Endothelial cell of umbilical vein (primary cell): ENCODE measurements at regions not wholly inside any gene's neighbourhood (a gene's known extent, or its start where the extent isn't known, plus 50 kb on each side); places are given as distances from the start of the nearest gene placed in this dataset.

Source experiments
- BruUV-seq: library from RNA; stranded (reverse); fragments of 400-500 nt; replicated peaks from 2 replicates; lab custom pipeline; 2021; lab: Mats Ljungman, UMichigan
- CTCF ChIA-PET: fragments of 300-600, 350-600 bp; sonication (Branson Sonifier 250); formaldehyde crosslinking; loops from one replicate; lab custom pipeline; 2021; ENCODE audit warnings: antibody characterized with exemption, inconsistent platforms; lab: Charles Lee
- POLR2A ChIA-PET: fragments of 300-600, 350-600 bp; sonication (Branson Sonifier 250); formaldehyde crosslinking; loops from one replicate; lab custom pipeline; 2021; ENCODE audit warnings: antibody characterized with exemption, inconsistent platforms; lab: Charles Lee
- DNase-seq: peaks from one replicate; pipeline ENCODE4 v3.0.0-alpha.2; 2011; ENCODE audit warnings: low read depth, low spot score
- FAIRE-seq: peaks from 2 replicates; lab custom pipeline; 2011; peaks lifted over from hg19 to GRCh38; lab: Jason Lieb, UNC
- H2AFZ ChIP-seq: 2 replicates; pipeline ENCODE4 v1.6.0; 2012; ENCODE audit warnings: low read depth, low read length, control low read depth, inconsistent platforms
- H3K27ac ChIP-seq: 2 replicates; pipeline ENCODE4 v1.5.1; 2011; ENCODE audit warnings: low read depth, mild to moderate bottlenecking, control low read depth, low read length, moderate library complexity; ENCODE audit not compliant: insufficient read depth
- H3K27me3 ChIP-seq, 2 experiments: 2 replicates each; pipeline versions ENCODE4 v1.6.0 to v1.6.1; 2011; ENCODE audit warnings: low read length in 2 of 2, mixed read lengths in 1 of 2; ENCODE audit not compliant: control insufficient read depth in 2 of 2, insufficient read depth in 2 of 2
- H3K36me3 ChIP-seq, 2 experiments: 2 replicates in 1 of 2; 3 replicates in 1 of 2; pipeline ENCODE4 v1.5.1; 2011; ENCODE audit warnings: low read length in 2 of 2, mild to moderate bottlenecking in 1 of 2, moderate library complexity in 1 of 2; ENCODE audit not compliant: control insufficient read depth in 2 of 2, insufficient read depth in 2 of 2; ENCODE audit errors: extremely low read depth in 1 of 2
- H3K4me1 ChIP-seq: 3 replicates; pipeline ENCODE4 v1.5.1; 2011; ENCODE audit warnings: mild to moderate bottlenecking, low read length; ENCODE audit not compliant: control insufficient read depth, insufficient read depth; ENCODE audit errors: extremely low read depth
- H3K4me2 ChIP-seq: 2 replicates; pipeline ENCODE4 v1.6.1; 2011; ENCODE audit warnings: low read length, control low read depth, mixed read lengths; ENCODE audit not compliant: insufficient read depth
- H3K4me3 ChIP-seq, 3 experiments: fragments of 200-600 bp in 1 of 3; sonication (generic), shearing (Covaris generic) in 1 of 3; replicated peaks in 1 of 3; 2 replicates each; pipeline ENCODE4 v1.5.1; 2011 to 2016; ENCODE audit warnings: control low read depth in 3 of 3, low read length in 3 of 3, mild to moderate bottlenecking in 2 of 3, inconsistent platforms in 1 of 3, low read depth in 1 of 3, moderate library complexity in 1 of 3; ENCODE audit not compliant: insufficient read depth in 1 of 3
- H3K79me2 ChIP-seq: 2 replicates; pipeline ENCODE4 v1.6.0; 2012; ENCODE audit warnings: low read length, inconsistent platforms; ENCODE audit not compliant: control insufficient read depth, insufficient read depth
- H3K9ac ChIP-seq: replicated peaks from 2 replicates; pipeline ENCODE3; 2011; ENCODE audit warnings: low read length, control low read depth; ENCODE audit not compliant: insufficient read depth; ENCODE audit errors: extremely low read depth
- H3K9me1 ChIP-seq: replicated peaks from 3 replicates; pipeline ENCODE4 v1.6.0; 2011; ENCODE audit warnings: mild to moderate bottlenecking, low read length; ENCODE audit not compliant: control insufficient read depth, insufficient read depth; ENCODE audit errors: extremely low read depth
- H3K9me3 ChIP-seq: replicated peaks from 2 replicates; pipeline ENCODE4 v1.5.1; 2012; ENCODE audit warnings: low read length, inconsistent platforms; ENCODE audit not compliant: control insufficient read depth, insufficient read depth
- H4K20me1 ChIP-seq: replicated peaks from 2 replicates; pipeline ENCODE3; 2011; ENCODE audit warnings: mild to moderate bottlenecking, low read length; ENCODE audit not compliant: control insufficient read depth, insufficient read depth; ENCODE audit errors: extremely low read depth
- CTCF ChIP-seq, 2 donors: IDR thresholded peaks; 1 replicate in 1 of 2; 2 replicates in 1 of 2; pipeline ENCODE4 v1.5.1; 2011; ENCODE audit warnings: low read length in 2 of 2, mild to moderate bottlenecking in 2 of 2, moderate library complexity in 2 of 2, control low read depth in 1 of 2, inconsistent platforms in 1 of 2, low read depth in 1 of 2; ENCODE audit not compliant: insufficient read depth in 1 of 2; ENCODE audit errors: extremely low read depth in 1 of 2
- EZH2 ChIP-seq: IDR thresholded peaks from 2 replicates; pipeline ENCODE4 v1.6.1; 2012; ENCODE audit warnings: borderline replicate concordance, low read depth, mild to moderate bottlenecking, moderate library complexity, low read length, inconsistent platforms; ENCODE audit not compliant: severe bottlenecking
- FOS ChIP-seq: IDR thresholded peaks from 2 replicates; pipeline ENCODE4 v1.6.1; 2011; ENCODE audit warnings: mild to moderate bottlenecking, low read length, moderate library complexity, borderline replicate concordance; ENCODE audit not compliant: insufficient read depth
- GATA2 ChIP-seq: IDR thresholded peaks from 2 replicates; pipeline ENCODE4 v1.7.0; 2011; ENCODE audit warnings: low read depth, mild to moderate bottlenecking, moderate library complexity, mixed read lengths, low read length; ENCODE audit not compliant: insufficient read length, insufficient read depth
- JUN ChIP-seq: IDR thresholded peaks from 2 replicates; pipeline ENCODE4 v1.6.1; 2011; ENCODE audit warnings: borderline replicate concordance, low read depth; ENCODE audit not compliant: insufficient read length, insufficient read depth
- MYC ChIP-seq: IDR thresholded peaks from one replicate; pipeline ENCODE4 v1.6.1; 2011; ENCODE audit warnings: mild to moderate bottlenecking, low read depth, low read length
- POLR2A ChIP-seq: IDR thresholded peaks from 2 replicates; pipeline ENCODE4 v1.6.1; 2012; ENCODE audit warnings: low read depth, mild to moderate bottlenecking, control low read depth, low read length
- POLR2AphosphoS5 ChIP-seq: IDR thresholded peaks from 2 replicates; pipeline ENCODE4 v1.6.1; 2012; ENCODE audit warnings: low read depth, mild to moderate bottlenecking, control low read depth, low read length, moderate library complexity; ENCODE audit not compliant: insufficient read depth
- dilution Hi-C: fragments of 300-500 bp; cut with MboI; formaldehyde crosslinking; loops from one replicate; pipeline ENCODE4 v1.15.0; 2019; ENCODE audit warnings: low sequenced_read_pairs; ENCODE audit not compliant: extremely low pct_ligation_motif_present
- intact Hi-C: fragments of 100-400 bp; cut with micrococcal nuclease; formaldehyde crosslinking; loops from one replicate; pipeline ENCODE4 v1.10.0; 2022
- TF ChIP-seq, protein P1 (sequence below): IDR thresholded peaks from 2 replicates; pipeline ENCODE4 v1.6.1; 2011; ENCODE audit not compliant: insufficient read depth, insufficient read length

- intact Hi-C loops (no loop called here), dilution Hi-C loops (no loop called here)
- Histone ChIP-seq H3K36me3 (no peaks in the 10 kb centered on the region), H3K27ac (no peak overlapping the region), H4K20me1 (no peaks in the 10 kb centered on the region), H3K9ac (no peak overlapping the region), H2AFZ (no peak overlapping the region), H3K79me2 (no peaks in the 10 kb centered on the region), H3K9me1 (no peaks in the 10 kb centered on the region), H3K4me1 (peaks cover 12% of the 10 kb centered on the region), H3K9me3 (peaks cover 2% of the 10 kb centered on the region), H3K4me2 (no peak overlapping the region), H3K27me3 (no peaks in the 10 kb centered on the region), H3K4me3 (no peak overlapping the region)
- TF ChIP-seq MYC: no peak
- no peak for TF ChIP-seq POLR2AphosphoS5
- no peak for TF ChIP-seq POLR2A
- TF ChIP-seq, protein P1, sequence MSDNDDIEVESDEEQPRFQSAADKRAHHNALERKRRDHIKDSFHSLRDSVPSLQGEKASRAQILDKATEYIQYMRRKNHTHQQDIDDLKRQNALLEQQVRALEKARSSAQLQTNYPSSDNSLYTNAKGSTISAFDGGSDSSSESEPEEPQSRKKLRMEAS: no peak
- no peak for TF ChIP-seq GATA2
- no peak for TF ChIP-seq JUN
- TF ChIP-seq FOS: no peak
- no peak for TF ChIP-seq CTCF (IDR thresholded peaks at IDR 0.05; ENCODE audit: extremely low read depth in 1 of 2, insufficient read depth in 1 of 2, low read depth in 1 of 2, low read length in 2 of 2)
- no peak for TF ChIP-seq EZH2
- DNase-seq (no peak), FAIRE-seq (no peak)
- no TSS peak for BruUV-seq
- CTCF ChIA-PET: interaction anchor here (1.0 to 1.9 kb wide), 6 partner anchors 14 to 45 kb away, joined by 3 to 18 read pairs (median 4); no protein-coding TSS in a partner anchor
- POLR2A ChIA-PET: interaction anchor here (0.7 kb wide), 1 partner anchor 556 kb away, joined by 3 read pairs; no protein-coding TSS in a partner anchor
These were observed 200.1 kb downstream of the FAM43A start for GRCh38 chr3:194885766-194886165.
